HG03520 (cell line): ENCODE measurements at regions not wholly inside any gene's neighbourhood (a gene's known extent, or its start where the extent isn't known, plus 50 kb on each side); places are given as distances from the start of the nearest gene placed in this dataset.
A peak's percentile ranks its signal among the peaks of the same experiment; 100 is the strongest.

Source experiments
- ATAC-seq: cut with Tn5 transposase; IDR thresholded peaks from one replicate; pipeline ENCODE4 v1.9.1; 2021; ENCODE audit warnings: mild to moderate bottlenecking, moderate library complexity; ENCODE audit not compliant: unreplicated experiment

DNA sequence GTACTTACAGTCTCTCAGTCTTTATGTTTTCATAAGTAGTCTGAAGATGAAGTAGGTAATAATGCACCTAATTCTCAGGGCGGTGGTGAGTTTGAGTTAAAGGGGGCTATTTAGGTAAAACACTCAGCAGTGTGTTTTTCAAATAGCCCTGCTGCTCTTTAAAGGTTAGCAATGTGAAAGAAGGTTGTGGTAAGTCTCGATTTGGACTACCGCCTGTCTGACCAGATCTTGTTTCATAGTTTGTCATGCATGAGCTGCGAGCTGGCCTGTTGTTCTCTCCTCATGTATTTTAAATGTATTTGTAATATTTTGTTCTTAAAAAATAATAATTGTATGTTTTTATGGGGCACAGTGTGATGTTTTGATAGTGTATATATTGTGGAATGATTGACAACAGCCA lies 340.2 kb downstream of the DHX35 start:
- no peak for ATAC-seq

- ATAC-seq, result no peak
These were observed 337.6 kb downstream of the DHX35 start for GRCh38 chr20:39299783-39300182.

DNA sequence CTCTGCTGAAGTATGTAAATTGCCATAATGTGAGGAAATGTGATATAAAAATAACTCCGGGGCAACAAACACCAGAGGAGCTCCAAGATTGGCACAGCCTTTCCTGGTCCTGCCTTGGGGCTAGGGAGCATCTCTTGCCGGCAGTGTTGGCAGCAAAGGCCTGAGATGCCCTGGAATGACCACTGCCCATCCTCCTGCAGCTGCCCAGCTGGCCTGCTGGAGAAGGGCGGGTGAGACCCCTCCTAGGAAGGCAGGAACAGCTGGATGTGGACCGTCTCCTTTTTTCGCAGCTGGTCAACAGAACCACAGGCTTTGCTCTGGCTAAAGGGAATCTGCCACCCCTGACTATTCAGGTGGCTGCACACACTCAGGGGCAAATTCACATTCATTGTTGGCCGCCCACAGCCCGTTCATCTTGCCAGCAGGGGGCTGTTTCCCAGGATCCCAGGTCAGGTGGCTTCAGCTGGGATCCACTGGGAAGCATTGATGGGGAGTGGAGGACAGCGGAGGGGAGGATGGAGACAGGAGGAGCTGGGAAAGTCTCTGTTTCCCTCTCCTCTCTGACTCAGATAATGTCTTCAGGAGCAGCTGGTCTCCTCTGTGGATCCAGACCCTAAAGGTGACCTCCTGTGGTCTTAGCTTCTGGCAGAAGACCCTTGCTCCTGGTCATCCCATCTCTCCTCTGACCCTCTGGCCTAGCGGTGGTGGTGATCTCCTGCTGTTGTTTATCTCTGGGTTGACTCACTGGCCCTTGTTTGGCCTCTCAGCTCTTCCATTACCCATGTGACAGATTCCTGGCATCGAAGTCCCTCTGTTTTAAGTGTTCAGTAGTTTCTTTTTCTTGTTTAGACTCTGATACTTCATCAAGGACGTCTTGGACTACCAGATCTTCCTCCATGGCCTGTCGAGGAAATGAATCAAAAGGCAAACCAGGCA lies 336.7 kb downstream of the DHX35 start:
- no peak for ATAC-seq

GRCh38 chr20:39298121-39298520 lies 336.0 kb downstream of the DHX35 start:
- ATAC-seq, result no peak

DNA sequence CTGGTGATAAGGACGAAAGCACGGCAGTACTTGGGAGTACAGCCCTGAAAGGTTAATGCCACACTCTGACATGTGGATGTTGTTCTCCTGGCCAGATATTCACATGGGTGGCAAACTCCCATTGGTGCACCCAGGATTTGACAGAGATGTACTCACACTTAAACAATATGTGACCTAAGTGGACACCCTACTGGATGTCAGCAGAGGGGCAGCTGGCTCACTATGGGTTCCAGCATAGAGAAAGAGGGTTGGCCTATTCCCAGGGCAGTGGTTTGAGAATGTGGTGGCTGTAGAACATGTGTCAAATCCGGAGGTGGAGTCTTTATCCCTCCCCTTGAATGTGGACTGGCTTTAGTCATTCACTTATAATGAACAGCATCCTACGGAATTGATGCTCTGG lies 333.2 kb downstream of the DHX35 start:
- no peak for ATAC-seq

DNA sequence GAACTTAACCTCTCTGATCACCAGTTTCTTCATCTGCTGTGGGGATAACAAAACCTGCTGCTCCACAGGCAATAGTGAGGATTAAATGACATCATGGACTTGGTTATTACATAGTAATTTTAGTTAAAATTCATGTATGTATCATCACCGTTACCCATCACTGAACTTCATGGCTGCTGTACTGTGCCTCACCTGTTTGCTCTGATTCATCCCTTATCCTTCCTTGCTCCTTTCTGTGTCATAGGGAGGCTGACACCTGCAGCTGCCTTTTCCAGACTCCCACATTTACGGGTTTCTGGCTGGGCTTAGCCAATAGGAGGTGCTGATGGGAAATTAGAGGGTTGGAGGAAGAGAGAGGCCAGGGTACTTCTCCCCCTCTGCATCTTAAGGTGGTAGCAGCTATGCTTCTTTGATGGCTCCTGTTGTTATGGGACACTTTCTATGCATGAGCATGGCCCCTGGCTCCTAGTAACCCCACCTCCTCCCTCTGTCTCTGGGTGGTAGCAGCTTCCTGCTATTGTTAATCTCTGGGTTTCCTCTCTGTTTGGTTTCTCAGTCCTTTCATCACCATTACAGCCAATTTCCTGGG lies 332.1 kb downstream of the DHX35 start:
- ATAC-seq, result no peak

- no peak for ATAC-seq
These were observed 330.1 kb downstream of the DHX35 start for GRCh38 chr20:39292193-39292736.

GRCh38 chr20:39291301-39291700 lies 329.2 kb downstream of the DHX35 start:
- no peak for ATAC-seq

- ATAC-seq, result no peak
These were observed 328.4 kb downstream of the DHX35 start for GRCh38 chr20:39290575-39290974.

DNA sequence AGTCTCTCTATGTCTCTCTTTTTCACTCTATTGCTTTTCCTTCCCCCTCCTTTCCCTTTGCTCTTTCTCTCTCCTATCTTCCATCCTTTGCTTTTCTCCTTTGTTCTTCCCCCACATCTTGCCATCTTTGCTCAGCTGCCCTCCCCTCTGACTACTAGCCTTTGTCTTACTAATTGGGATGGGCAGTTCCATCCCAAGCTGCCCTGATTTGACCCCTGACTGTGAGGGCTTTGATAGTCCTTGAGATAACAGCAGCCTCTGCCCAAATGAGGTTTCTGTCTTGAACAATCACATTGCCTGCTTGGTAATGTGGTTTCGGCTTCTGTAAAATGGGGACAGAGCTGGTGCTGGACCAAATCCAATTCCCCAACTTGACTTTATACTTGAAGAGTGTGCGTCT lies 327.7 kb downstream of the DHX35 start:
- no peak for ATAC-seq

DNA sequence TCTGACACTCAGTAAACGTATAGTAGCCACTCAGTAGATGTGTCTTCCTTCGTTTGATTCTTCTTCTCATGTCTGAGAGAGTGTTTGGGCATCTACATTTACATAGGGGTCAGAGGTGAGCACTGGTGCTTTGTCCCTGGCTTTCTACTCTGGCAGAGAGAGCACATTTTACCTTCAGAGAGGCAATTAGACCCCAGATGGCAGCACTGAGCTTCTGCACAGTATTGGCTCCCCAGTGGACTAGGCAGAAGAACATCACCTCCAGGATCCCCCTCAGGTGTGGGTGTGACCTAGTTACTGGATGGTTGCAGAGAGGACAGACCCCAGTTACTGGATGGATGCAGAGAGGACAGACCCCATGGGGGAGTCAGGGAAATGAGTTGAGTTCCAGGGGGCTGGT lies 327.2 kb downstream of the DHX35 start:
- no peak for ATAC-seq

DNA sequence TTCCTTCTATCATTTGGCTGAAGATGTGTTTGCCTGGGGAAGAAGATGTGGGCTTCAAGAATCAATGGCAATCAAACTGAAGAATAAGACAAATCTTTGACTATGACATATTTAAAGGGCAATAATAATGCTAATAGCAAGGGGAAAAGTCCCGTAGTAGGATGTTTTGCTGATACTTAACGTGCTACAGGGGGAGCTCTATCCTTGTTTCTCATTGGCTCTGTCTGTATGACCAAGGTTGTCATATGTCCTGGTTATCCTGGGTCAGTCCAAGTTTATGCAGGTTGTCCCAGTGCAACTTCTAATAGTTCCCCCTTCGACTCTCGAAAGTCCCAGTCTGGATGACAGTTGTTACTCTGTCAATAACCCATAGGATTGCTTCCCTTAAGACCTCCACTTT lies 321.3 kb downstream of the DHX35 start:
- no peak for ATAC-seq

DNA sequence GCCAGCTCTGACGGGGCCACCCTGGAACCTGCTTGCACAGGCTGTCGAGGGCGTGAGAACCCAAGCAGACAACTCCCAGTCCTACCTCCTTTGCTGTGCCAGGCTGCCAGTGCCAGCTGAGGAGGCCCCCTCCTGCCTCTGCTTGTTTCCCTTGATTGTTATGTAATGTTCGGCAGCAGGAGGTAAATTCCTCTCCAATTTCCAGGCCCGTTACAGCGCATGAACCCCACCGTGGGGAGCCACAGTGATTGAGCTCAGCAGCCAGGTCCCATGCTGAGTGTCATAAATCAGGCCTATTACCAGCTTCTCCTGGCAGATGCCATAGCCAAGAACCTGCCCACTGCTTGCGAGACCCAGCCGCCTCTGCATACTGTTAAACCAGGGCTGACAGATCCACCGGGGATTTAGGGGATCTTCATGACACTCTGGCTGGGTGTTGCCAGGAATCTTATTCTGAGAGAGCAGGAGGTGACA lies 320.5 kb downstream of the DHX35 start:
- no peak for ATAC-seq

- no peak for ATAC-seq
These were observed 318.7 kb downstream of the DHX35 start for GRCh38 chr20:39280875-39281274.

- no peak for ATAC-seq
These were observed 316.2 kb downstream of the DHX35 start for GRCh38 chr20:39278230-39278788.

- no peak for ATAC-seq
These were observed 315.0 kb downstream of the DHX35 start for GRCh38 chr20:39277185-39277584.

DNA sequence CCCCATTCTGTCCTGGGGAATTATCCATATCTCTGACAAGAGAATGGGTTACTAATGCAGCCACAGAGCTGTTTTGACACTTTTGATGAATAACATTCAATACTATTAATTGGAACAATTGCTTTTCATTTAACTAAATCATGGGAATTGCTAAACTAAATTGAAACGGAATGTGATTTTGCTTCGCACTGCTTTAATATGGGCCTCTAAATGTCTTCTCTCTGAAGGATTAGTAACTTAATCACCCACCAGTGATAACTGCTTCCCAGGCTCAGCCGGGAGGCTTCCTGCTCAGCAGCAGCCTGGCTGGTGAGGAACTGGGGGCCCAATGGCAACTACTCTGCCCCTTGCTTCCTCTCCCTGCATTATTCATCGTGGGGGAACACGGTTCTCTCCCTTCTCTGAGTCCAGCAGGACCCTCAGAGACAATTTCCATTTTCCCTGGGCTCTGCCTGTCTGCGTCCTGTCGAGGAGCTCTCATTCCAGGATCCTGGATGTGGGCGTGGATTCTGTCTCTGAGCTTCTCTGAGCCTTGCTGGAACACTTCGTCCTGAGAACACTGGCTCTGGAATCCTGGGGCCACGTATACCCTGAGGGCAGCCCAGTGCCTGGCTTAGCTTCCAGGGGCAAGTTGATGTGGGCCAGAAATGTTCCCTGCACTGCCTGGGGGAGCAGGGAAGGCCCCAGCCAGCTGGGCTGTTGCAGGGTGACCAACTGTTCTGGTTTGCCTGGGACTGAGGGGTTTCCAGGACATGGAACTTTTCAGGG lies 308.9 kb downstream of the DHX35 start:
- no peak for ATAC-seq

DNA sequence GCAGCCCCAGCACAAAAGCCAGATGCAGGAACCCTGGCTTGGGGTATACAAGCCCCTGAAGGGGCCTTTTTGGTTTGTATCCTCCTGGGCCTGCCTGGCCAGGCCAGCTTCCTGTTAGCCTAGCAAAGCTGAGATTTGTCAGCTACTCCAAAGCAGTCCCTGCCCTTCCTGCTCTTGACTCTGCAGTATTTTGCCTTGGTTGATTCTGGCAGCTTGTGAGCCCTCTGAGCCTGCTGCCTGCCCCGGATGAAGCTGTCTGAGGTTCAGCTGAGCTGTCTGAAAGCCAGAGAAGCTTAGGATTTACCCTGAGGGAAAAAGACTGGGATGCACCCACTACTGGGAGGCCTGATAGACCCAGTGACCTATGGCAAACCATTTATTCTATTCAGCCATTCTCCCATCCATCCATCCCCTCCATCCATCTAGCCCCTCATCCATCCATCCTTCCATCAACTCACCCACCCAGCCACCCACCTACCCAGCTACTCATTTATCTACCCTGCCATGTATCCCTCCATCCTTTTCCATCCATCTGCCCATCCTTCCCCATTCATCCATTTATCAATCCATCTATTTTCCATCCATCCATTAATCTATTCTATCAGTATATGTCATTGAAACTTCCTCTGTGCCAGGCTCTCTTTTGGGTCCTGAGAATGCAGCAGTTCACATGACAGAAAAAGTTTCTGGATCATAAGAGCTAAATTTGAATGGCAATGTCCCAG lies 307.5 kb downstream of the DHX35 start:
- ATAC-seq, result no peak

DNA sequence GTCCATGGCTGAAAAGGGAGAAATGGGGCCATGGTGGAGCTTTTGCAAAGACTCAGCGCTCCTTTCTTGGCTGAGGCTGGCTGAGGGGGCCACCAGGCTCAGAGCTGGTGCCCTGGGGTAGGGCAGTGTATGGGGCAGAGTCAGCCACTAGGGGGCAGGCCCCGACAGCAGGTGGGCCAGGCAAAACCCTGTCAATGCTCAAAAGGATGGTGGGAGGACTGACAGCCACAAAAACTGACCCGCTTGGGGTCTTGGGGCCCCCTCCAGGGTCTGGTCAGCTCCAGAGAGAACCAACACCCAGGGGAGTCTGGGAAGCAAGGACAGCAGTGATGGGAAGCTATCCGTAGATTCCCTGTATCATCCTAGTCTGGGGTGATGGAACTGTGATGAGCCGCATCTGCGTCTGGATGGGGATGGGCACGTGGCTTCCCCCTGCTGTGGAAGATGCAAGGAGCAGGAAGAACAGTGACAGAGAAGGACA lies 306.9 kb downstream of the DHX35 start:
- ATAC-seq, result peak; percentile 47

GRCh38 chr20:39268491-39268951 lies 306.4 kb downstream of the DHX35 start:
- no peak for ATAC-seq
